ENCODE measurements at regions not wholly inside any gene's neighbourhood (a gene's known extent, or its start where the extent isn't known, plus 50 kb on each side); places are given as distances from the start of the nearest gene placed in this dataset.

GRCh38 chr14:55986069-55986468 lies 132.1 kb upstream of the PELI2 start:
- TF ChIP-seq, protein P1, sequence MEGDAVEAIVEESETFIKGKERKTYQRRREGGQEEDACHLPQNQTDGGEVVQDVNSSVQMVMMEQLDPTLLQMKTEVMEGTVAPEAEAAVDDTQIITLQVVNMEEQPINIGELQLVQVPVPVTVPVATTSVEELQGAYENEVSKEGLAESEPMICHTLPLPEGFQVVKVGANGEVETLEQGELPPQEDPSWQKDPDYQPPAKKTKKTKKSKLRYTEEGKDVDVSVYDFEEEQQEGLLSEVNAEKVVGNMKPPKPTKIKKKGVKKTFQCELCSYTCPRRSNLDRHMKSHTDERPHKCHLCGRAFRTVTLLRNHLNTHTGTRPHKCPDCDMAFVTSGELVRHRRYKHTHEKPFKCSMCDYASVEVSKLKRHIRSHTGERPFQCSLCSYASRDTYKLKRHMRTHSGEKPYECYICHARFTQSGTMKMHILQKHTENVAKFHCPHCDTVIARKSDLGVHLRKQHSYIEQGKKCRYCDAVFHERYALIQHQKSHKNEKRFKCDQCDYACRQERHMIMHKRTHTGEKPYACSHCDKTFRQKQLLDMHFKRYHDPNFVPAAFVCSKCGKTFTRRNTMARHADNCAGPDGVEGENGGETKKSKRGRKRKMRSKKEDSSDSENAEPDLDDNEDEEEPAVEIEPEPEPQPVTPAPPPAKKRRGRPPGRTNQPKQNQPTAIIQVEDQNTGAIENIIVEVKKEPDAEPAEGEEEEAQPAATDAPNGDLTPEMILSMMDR (IDR thresholded peaks at IDR 0.05): no peak

DNA sequence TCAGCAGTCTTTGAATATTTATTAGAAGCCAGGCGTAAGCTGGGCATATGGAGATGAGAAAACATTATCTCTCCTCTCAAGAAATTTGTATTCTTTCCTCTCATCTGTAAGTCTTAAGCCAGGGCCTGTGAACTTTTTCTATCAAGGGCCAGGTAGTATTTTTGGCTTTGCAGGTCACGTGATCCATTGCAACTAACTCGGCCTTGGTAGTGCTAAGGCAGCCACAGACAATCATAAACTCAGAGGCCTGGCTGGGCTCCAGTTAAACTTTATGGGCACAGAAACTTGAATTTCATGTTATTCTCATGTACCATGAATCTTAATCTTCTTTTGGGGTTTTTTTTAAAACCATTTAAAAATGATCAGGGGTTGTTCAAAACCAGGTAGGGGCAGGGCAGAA lies 117.4 kb upstream of the PELI2 start:
- TF ChIP-seq, protein P1 (IDR thresholded peaks at IDR 0.05): no peak

- TF ChIP-seq, protein P1 (IDR thresholded peaks at IDR 0.05): no peak
Measured at GRCh38 chr14:56002342-56002741, 115.9 kb upstream of the PELI2 start.

- TF ChIP-seq, protein P1 (IDR thresholded peaks at IDR 0.05): no peak
Measured at GRCh38 chr14:56002876-56003625, 115.2 kb upstream of the PELI2 start.

GRCh38 chr14:56004323-56004722 lies 113.9 kb upstream of the PELI2 start:
- TF ChIP-seq, protein P1 (IDR thresholded peaks at IDR 0.05): no peak

DNA sequence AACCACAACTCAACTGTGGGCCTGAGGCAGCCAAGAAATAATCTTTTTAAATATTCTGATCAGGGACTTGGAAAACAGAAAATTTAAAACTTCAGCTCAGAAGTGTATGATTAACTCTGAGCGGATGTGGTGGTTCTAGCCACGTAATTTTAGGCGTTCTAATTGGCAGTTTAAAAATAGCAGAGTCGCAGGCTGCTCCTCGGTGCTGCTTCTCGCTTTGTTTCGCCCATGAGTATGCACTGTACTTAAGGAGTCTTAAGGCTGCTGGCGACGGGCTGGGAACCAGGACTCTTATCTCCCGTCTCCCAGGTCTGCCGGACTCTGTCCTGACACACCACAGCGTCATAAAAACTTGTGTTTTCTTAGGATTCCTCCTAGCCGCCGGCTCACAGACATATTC lies 113.4 kb upstream of the PELI2 start:
- TF ChIP-seq, protein P1 (IDR thresholded peaks at IDR 0.05): no peak

- TF ChIP-seq, protein P1 (IDR thresholded peaks at IDR 0.05): no peak
Measured at GRCh38 chr14:56005191-56006053, 112.8 kb upstream of the PELI2 start.

All from LNCAP (cell line).